Lower lobe of right lung (tissue), 2 donors: ENCODE measurements at regions not wholly inside any gene's neighbourhood (a gene's known extent, or its start where the extent isn't known, plus 50 kb on each side); places are given as distances from the start of the nearest gene placed in this dataset.
"Not testable (repeated sequence)": the region's sequence is repeated elsewhere in the genome, so short reads cannot be mapped to it uniquely, and the experiment has no call there.

Experiments used
- ATAC-seq, 2 donors: fragments of 200-7000 bp; cut with Tn5 transposase; one replicate each; pipeline ENCODE4 v1.9.1; 2020 to 2022; ENCODE audit warnings: mild to moderate bottlenecking in 2 of 2, moderate library complexity in 2 of 2
- DNase-seq: peaks from one replicate; pipeline ENCODE4 v3.0.0-alpha.2; 2020
- H3K27ac ChIP-seq: fragments of 200-600 bp; one replicate; pipeline ENCODE4 v1.8.0; 2022
- H3K27me3 ChIP-seq: fragments of 200-600 bp; one replicate; pipeline ENCODE4 v1.8.0; 2022; ENCODE audit warnings: low read depth
- H3K36me3 ChIP-seq: fragments of 200-600 bp; one replicate; pipeline ENCODE4 v1.8.0; 2022; ENCODE audit warnings: mild to moderate bottlenecking
- H3K4me1 ChIP-seq: fragments of 200-600 bp; one replicate; pipeline ENCODE4 v1.8.0; 2022
- H3K4me3 ChIP-seq: fragments of 200-600 bp; one replicate; pipeline ENCODE4 v1.8.0; 2022; ENCODE audit warnings: mild to moderate bottlenecking
- H3K9me3 ChIP-seq: fragments of 200-600 bp; one replicate; pipeline ENCODE4 v1.8.0; 2022
- intact Hi-C: fragments of 100-400 bp; cut with DNase I; formaldehyde crosslinking; loops from one replicate; pipeline ENCODE4 v1.11.0; 2022
- TF ChIP-seq, protein P1 (sequence below): fragments of 200-600 bp; IDR thresholded peaks from one replicate; pipeline ENCODE4 v1.8.0; 2022; ENCODE audit warnings: antibody characterized with exemption, mild to moderate bottlenecking
- donor health status: DM: no; HTN: yes; CAD: no; lungs with severe emphysema.

DNA sequence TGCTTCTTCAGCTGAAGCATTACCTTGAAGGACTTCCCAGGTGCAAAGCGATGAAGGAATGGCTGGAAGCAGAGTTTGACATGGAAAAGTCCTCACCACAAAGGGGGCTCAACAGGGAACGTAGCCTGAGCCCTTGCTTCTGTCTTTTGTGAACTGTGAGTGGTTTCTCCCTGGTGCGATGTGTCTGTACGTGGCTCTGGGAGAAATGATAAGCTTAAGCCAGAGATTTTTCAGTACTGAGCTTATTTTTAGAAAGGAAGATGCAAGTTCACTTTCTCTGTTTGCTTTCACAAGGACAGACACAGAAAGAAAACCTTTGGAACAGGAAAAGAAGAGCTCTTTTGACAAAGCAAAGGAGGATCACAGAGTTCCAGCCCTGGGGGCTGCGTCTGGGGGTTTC, 79.4 kb downstream of the DACT2 start:
- Histone ChIP-seq H3K27me3 (no peaks in the 10 kb centered on the region), H3K36me3 (no peaks in the 10 kb centered on the region), H3K9me3 (no peaks in the 10 kb centered on the region), H3K4me1 (no peaks in the 10 kb centered on the region), H3K4me3 (no peak overlapping the region), H3K27ac (no peak overlapping the region)
- DNase-seq (no peak), ATAC-seq (no peak)
- intact Hi-C loops, result no loop called here
- TF ChIP-seq, protein P1, sequence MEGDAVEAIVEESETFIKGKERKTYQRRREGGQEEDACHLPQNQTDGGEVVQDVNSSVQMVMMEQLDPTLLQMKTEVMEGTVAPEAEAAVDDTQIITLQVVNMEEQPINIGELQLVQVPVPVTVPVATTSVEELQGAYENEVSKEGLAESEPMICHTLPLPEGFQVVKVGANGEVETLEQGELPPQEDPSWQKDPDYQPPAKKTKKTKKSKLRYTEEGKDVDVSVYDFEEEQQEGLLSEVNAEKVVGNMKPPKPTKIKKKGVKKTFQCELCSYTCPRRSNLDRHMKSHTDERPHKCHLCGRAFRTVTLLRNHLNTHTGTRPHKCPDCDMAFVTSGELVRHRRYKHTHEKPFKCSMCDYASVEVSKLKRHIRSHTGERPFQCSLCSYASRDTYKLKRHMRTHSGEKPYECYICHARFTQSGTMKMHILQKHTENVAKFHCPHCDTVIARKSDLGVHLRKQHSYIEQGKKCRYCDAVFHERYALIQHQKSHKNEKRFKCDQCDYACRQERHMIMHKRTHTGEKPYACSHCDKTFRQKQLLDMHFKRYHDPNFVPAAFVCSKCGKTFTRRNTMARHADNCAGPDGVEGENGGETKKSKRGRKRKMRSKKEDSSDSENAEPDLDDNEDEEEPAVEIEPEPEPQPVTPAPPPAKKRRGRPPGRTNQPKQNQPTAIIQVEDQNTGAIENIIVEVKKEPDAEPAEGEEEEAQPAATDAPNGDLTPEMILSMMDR, result no peak

DNA sequence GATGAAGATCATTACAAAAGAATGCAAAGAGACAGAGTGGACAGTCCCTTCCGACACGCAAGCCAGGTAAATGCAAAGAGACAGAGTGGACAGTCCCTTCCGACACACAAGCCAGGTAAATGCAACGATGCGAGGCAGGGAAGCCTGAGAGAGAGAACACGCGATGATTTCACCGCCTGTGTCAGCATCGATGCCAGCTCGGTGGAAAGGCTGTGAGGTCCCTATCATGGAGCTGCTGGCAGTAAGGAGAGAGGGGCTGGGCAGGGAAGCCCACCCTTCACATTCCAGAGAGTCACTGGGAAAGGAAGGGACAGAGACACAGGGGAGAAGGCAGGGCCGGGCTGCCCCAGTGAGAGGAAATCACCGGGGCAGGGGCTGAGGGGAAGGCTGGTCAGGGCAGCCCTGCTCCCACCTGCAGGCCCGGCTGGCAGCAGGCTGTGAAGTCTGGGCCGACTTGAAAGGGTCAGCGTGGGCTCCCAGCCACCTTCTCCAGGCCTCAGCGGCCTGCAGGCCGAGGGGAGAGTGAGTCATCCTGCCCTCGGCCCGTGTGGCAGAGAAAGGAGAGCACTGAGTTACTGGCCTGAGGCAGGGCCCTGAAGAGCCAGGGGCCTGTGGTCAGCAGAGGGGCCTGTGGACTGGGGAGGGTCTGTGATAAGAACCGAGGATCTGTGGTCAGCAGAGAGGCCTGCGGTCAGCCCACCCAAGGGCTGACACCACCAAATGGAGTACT, 80.4 kb downstream of the DACT2 start:
- ATAC-seq, result peak; percentile 24 to 51

DNA sequence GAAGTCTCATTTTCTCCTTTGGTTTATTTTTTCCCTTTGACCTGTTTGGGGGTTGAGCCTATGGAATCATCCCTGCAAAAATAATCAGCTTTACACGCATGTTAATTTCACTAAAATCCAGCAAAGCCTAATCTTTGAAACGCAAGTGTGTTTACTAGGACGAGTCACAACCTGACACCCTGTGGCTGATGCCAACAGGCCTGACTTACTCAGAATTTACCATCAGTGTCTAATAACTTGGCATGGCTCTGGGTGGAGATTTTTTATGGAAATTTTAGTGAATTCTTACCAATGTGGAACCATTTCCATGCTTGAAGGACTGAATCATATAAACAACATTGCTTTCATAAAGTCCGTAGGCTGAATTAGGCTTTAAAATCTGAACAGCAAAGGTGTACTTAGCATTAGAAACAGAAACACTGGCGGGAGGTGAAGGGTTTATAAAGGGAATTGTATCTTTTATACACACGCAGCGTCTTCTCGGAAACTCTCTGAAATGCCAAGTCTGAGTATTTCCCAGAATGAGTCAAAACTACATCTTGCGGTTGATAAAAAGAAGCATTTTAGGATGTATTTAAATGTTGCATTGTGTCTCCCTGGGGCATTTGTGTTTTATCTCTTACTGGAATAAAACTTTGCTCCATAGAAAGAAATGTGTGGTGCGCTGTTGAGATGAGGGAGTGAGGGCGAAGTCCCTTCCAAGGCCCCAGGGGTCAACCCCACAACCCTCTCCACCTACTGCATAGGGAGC, 81.2 kb downstream of the DACT2 start:
- TF ChIP-seq, protein P1, result no peak
- Histone ChIP-seq H3K27me3 (no peaks in the 10 kb centered on the region), H3K9me3 (no peaks in the 10 kb centered on the region), H3K36me3 (no peaks in the 10 kb centered on the region), H3K4me3 (no peak overlapping the region), H3K27ac (no peak overlapping the region), H3K4me1 (no peaks in the 10 kb centered on the region)
- ATAC-seq (no peak), DNase-seq (no peak)
- intact Hi-C loops, result no loop called here

More for the DNA sequence above, 80.4 kb downstream of the DACT2 start:
- TF ChIP-seq, protein P1, result no peak
- Histone ChIP-seq H3K4me1 (no peaks in the 10 kb centered on the region), H3K9me3 (no peaks in the 10 kb centered on the region), H3K27me3 (no peaks in the 10 kb centered on the region), H3K36me3 (no peaks in the 10 kb centered on the region), H3K4me3 (no peak overlapping the region), H3K27ac (no peak overlapping the region)
- DNase-seq, result no peak
- intact Hi-C loops, result no loop called here

DNA sequence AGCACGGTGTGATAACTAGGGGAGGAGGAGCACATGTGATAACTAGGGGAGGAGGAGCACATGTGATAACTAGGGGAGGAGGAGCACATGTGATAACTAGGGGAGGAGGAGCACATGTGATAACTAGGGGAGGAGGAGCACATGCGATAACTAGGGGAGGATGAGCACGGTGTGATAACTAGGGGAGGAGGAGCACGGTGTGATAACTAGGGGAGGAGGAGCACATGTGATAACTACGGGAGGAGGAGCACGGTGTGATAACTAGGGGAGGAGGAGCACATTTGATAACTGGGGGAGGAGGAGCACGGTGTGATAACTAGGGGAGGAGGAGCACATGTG, 85.7 kb downstream of the DACT2 start:
- intact Hi-C loops, H3K9me3 ChIP-seq: not testable (repeated sequence)

DNA sequence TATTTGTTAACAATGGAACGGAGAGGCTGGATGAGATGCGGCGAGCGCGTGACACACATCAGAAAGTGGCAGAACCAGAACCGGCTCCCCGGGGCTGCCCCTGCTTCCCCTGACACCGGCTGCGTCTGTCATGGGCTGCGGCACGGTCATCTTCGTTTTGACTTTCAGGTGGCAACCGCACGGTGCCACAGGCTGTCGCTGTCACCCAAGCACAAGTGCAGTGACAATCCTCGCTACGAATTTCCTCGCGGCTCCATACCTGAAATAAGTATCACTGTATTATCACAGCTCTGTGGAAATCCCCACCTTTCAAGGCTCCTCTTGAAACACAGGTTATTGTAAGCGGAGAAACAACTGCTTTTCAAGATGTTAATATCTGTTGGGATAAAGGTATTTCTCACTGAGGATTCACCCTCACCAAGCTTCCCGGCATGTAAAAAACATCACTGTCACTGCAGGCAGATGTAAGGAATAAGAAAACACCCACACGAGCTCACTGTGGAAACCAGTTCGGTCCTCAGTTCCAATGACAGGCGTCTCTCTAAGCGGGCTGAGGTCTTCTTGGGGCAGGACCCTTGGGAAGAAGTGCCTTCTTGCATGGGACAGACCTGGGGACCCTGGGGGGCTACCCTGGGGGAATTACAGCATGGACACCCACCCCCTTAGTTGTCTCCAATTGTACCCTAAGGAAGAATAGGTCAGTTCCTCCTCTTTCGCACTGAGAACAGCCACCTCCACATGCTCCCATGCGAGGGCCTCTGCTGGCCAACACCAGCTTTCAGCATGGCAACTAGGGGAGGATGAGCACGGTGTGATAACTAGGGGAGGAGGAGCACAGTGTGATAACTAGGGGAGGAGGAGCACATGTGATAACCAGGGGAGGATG, 86.3 kb downstream of the DACT2 start:
- no peak overlapping the region for H3K4me3 ChIP-seq
- TF ChIP-seq, protein P1, result no peak
- H3K27me3 ChIP-seq, result no peaks in the 10 kb centered on the region
- H3K9me3 ChIP-seq, result no peaks in the 10 kb centered on the region
- no peak for DNase-seq
- H3K36me3 ChIP-seq, result no peaks in the 10 kb centered on the region
- H3K4me1 ChIP-seq, result no peaks in the 10 kb centered on the region
- no peak for ATAC-seq
- H3K27ac ChIP-seq, result no peak overlapping the region
- intact Hi-C loops, result no loop called here

More for the DNA sequence above, 85.7 kb downstream of the DACT2 start:
- not testable (repeated sequence) for H3K4me1 ChIP-seq, H3K27me3 ChIP-seq, H3K27ac ChIP-seq, H3K36me3 ChIP-seq, ATAC-seq, DNase-seq, H3K4me3 ChIP-seq
